ENCODE measurements at regions not wholly inside any gene's neighbourhood (a gene's known extent, or its start where the extent isn't known, plus 50 kb on each side); places are given as distances from the start of the nearest gene placed in this dataset.
"Not testable (repeated sequence)": the region's sequence is repeated elsewhere in the genome, so short reads cannot be mapped to it uniquely, and the experiment has no call there.

DNA sequence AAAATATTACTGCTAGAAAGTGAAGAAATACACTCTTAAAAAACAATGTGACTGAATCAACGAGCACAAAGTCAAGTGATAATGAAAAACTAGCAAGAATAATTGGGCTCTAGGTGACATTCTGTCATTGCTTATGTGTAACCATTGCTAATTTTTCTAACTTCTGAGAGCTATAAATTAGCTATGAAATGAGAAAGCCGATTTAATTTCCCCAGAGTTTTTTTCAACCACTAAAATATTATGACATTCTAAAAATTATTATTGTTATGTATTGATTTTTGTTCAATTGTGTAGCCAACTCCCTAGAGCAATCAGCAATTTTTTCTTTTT is 458.6 kb upstream of the ATXN8OS start:
- DNase-seq (ENCODE audit: low spot score) = no peak

DNA sequence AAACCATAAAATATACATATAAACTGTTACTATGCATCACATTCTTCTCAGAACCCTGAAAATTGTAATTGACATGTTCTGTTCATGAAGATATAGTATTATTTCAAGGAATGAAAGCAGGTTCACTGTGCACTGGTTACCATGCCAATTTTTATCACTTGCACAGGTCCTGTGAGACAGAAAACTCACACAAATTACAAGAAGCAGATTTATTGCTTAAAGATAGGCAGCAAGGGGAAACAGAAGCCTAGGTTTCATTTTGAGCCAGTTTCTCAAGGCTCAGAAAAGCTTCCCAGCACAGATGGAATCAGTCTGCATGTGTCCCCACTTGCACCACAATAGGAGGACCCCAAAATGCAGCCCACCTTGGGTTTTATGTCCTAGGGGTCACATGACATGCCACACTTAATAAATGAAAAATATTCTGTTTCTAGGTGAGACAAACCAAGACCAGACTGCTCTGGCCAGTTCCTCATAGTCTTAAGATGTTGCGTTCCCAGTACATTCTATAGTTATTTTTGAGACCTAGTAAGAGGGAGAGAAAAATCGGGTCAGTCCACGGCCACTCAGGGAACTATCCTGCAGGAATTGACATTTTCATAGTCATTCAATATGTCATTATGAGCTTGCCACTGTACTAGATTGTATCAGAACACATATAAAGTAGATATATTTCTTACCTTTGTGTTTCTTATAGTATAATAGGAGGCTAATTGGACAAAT is 459.1 kb upstream of the ATXN8OS start:
- no peak for DNase-seq (ENCODE audit: low spot score)

DNA sequence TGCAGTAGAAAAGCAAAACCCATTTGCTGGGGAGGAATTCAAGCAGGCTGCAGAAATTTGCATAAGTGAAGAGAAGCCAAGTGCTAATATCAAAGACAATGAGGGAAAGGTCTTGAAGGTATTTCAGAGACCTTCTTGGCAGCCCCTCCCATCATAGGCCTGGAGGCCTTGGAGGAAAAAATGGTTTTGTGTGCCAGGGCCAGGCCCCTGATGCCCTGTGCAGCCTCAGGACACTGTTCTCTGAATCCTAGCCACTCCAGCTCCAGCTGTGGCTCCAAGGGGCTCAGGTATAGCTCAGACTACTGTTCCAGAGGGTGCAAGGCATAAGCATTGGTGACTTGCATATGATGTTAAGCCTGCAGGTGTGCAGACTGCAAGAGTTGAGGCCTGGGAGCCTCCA is 463.2 kb upstream of the ATXN8OS start:
- no peak for DNase-seq (ENCODE audit: low spot score)

DNA sequence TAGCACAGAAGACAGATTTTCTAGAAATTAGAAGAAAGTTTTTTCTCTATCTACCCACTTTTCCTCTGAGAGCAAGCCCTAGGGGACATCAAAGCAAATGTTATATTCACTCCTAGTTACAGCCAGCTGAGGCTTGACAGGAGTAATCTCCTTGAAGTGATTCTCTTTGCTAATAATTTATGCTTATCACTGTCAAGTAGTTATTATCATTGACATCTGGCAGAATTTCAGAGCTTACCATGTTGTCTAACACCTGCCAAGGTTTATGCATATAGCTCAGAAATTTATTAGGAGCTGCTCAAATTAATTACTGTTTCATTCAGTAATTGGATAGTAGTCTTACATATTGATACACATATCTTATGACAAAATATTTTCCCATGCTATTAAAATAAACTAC is 465.9 kb upstream of the ATXN8OS start:
- DNase-seq (ENCODE audit: low spot score) = no peak

DNA sequence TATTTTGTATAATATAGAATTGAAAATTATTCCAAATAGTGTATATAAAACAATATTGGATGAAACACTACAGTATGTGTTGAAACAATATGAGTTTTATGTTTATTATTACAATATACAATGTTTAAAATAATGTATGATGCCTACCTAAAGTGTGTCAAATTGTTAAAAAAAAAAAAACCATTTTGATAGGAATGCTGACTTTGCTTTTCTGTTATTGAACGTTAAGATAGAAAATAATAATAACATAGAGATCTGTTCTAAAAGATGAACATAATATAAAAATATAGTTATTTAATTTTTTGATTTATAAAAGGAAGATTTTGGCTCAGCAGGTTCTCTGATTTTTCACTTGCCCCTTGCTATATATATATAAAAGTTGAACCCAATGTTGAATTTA is 474.6 kb upstream of the ATXN8OS start:
- no peak for DNase-seq (ENCODE audit: low spot score)

DNA sequence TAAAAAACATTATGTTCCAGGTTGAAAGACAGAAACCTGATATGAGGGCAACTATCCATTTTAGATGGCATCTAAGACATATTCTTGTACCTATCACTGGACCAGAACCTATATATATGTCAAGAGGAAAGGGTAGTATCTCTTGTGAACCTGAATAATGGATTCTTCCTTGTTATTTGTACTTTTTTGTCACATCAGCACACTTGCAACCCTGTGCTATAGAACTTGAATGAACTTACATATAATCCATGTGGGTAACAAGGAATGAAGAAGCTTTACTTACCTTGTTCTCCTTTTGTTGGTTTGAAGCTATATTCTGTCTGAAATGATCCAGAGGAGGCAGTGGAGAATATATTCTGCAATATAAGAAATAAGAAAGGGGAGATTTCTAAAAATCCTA is 483.7 kb upstream of the ATXN8OS start:
- DNase-seq (ENCODE audit: low spot score) = no peak

DNA sequence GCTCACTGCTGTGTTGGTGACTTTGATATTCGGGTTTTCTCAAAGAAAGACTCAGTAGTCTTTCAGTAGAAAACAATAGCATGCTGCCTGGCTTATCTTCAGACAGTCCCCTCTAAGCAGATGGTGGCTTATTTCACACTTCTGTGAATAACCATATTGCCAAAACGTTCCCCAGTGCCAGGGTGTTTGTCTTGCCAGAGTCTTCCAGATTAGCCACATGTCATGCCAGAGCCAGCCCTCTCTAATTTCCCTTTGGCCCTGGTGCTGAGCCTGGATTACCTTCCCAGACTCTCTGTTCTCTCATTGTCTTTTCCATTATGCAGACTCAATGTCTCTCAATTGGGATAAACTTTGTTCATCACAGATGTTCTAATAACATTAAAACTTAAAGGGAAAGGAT is 488.0 kb upstream of the ATXN8OS start:
- no peak for DNase-seq (ENCODE audit: low spot score)

DNA sequence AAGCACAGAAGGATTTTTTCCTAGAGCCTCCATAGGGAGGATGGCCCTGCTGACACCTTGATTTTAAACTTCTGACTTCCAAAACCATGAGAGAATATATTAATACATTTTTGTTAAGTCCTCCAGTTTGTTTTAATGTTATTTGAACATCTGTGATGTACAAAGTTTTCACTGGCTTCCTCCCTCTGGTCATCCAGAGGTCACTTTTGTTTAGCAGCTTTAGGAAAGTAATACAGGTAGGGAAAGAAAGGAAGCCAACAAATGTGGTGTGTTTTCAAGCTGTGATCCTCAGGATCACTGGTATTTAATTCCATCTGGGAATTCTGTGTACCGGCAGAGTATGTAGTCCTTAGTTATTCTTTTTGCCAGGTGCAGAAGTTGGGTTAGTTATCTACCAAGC is 488.8 kb upstream of the ATXN8OS start:
- DNase-seq (ENCODE audit: low spot score) = no peak

DNA sequence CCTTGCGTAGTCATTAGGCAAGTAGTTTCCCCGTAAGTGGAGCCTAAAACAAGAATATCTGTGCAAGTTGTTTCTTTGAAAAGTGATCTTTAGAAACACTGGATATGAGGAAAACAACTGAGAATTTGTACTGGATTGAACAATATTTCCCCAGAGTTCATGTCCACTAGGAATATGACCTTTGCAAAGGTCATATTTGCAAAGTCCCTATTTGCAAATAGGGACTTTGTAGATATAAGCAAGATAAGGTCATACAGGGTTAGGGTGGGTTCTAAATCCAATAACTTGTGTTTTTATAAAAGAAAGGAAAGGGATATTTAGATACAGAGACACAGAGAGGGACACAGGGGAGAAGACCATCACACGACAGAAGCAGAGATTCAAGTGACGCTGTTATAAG is 489.2 kb upstream of the ATXN8OS start:
- no peak for DNase-seq (ENCODE audit: low spot score)

DNA sequence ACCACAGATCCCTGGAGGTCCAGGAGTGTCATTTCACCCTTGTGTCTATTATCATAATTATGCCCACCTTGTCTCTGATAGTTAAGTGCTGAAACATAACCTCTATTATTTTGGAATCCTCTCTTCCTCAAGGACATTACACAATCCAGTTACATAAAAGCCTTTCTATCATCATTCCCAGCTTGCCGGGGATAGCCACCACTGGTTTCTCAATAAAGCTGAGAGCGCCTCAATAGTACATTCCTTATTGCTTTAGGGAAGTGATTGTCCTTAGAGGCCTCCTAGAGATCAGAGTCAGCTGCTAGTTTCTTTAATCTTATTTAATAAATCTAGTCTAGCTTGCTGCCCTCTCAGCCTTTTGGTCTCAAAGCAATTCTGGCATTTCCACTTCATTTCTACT is 490.0 kb upstream of the ATXN8OS start:
- DNase-seq (ENCODE audit: low spot score) = no peak

DNA sequence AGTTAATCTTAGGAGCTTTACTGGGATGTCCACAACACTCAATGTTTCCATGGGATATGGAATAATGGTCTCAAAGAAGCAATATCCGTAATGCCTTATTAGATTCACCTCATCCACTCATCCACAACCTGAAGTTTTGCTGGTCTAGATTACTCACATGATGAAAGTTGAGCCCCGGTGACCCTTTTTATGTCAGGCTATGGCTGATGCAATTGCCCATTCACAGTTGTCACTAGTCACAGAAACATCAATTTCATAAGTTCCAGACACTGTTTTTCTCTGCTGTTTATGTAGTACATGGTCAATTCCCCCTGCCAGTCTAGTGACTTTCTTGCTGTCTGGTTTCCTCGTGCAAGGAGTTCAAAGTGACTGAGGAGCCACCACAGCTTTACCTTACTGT is 491.2 kb upstream of the ATXN8OS start:
- DNase-seq (ENCODE audit: low spot score) = no peak

DNA sequence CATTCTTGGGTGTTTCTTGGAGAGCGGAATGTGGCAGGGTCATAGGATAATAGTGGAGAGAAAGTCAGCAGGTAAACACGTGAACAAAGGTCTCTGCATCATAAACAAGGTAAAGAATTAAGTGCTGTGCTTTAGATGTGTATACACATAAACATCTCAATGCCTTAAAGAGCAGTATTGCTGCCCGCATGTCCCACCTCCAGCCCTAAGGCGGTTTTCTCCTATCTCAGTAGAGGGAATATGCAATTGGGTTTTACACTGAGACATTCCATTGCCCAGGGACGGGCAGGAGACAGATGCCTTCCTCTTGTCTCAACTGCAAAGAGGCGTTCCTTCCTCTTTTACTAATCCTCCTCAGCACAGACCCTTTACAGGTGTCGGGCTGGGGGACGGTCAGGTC is 492.6 kb upstream of the ATXN8OS start:
- not testable (repeated sequence) for DNase-seq (ENCODE audit: low spot score)

DNA sequence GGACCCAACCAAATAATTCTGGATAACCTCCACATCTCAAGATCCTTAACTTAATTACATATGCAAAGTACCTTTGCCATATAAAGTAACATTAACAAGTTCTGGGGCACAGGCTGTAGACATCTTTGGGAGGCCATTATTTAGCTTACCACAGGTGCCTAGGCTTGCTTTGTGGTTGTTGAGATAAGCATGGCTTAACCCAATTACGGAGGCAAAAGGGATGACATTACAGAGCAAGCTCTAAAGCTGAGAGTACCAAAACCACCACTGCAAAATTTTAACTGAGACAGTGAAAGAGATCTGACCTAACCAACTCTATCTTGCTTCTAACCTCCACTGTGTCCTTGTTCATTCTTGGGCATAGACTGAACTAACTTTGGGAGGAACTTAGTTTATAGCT is 502.9 kb upstream of the ATXN8OS start:
- DNase-seq (ENCODE audit: low spot score) = no peak

DNA sequence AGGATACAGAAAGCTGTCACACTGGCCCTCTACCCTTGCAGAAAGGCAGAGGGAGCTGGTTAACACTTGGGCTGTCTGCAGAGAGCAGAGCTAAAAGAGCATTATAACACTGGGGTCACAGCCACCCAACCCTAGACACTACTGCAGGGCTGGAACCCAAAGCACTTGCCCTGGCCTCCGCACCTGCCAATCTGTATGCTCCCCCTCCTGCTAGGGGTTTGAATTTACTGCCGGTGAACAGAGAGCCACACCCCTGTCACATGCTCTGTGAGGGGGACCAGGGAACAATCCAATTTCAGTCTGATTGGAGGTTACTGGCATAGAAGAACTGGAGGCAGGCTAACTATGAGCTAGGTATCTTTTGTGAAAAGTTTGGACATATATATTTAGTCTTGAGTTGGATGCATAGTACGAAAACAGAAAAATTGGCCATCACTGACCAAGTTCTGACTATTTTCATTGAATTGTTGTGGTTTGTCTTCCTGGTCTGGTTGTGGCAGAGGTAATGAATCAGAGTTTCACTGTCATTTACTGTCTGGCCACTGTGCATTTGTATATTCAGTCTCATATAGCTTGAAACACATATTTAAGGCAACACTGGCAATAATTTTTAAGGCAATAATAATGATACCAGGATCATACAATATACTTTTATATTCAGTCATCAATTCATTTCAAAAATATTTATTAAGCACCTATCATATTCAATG is 504.3 kb upstream of the ATXN8OS start:
- no peak for DNase-seq (ENCODE audit: low spot score)

DNA sequence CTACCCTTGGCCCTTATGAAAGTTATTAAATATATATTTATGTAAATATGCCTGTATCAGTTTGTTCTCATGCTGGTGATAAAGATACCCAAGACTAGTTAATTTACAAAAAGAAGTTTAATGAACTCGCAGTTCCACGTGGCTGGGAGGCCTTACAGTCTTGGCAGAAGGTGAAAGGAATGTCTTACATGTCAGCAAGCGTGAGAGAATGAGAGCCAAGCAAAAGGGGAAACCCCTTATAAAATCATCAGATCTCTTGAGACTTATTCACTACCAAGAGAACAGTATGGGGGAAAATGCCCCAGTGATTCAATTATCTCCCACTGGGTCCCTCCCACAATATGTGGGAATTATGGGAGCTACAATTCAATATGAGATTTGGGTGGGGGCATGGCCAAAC is 506.0 kb upstream of the ATXN8OS start:
- no peak for DNase-seq (ENCODE audit: low spot score)

DNA sequence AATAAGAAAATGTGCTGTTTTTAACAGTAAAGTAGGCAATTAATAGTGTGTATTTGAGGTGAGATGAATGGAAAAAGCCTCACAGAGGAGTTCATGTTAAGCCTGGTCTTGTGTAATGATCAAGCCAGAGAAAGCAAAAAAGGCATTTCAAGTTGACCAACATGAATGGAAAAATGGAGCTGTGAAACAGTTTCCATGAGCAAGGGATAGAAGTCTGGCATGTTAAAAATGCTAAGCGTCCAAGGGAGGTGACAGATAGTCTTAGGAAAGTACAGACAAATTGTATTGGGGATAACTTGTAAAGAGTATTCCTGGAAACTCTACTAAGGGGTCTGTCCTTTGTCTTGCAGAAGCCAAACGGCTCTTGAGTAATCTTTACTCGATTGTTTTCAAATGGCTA is 506.8 kb upstream of the ATXN8OS start:
- no peak for DNase-seq (ENCODE audit: low spot score)

DNA sequence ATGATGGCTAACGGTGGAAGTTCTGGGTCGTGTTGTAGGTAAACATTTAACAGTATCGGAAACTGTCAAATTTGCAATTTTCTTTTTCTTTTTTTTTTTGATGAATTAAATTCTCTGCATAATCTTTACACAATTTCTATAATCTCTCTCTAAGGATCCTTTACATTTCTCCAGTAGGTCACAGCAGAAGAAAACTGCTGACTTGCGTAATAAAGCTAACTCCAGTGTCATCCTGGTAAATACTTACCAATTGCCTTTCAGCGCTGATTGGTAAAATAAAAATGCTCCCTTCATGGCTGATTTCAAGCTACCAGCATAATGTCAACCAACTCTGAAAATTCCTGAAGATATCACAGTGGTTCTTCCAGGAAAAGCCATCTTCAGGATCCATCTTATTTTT is 510.5 kb upstream of the ATXN8OS start:
- DNase-seq (ENCODE audit: low spot score) = no peak

DNA sequence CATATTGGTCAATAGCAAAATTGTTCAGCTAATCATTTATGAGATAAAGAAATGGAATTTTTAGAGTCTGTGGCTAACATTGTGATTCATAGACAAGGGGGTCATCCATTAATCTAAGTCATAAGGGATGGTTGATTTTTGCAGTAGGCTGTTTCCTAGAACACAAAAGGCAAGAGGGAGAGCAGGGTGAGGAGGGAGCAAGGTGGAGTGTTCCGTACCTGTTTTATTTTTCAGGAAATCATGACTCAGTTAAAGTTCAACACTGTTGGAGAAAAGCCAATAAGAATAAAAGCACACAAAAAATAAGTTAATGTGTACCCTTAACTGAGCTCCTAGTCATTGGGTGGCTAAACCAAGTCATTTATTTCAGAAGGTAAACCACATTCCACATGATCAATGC is 512.4 kb upstream of the ATXN8OS start:
- no peak for DNase-seq (ENCODE audit: low spot score)

DNA sequence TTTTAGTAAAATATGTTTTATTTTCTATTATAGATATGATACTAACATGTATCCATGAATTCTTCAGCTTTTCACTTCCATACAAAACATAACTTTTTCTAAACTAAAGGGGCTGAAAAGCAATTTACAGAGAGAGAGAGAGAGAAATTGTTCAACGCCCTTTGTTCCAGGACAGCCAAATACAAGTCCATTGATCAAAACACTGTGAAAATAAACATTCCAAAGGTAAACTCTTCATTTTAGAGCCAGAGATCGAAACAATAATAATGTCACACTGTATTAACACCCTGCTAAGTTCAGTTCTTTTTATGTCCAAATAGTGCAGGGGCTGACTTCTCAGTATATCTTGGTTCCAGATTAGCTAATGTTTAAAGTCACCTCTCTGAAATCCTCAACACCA is 516.2 kb upstream of the ATXN8OS start:
- no peak for DNase-seq (ENCODE audit: low spot score)

DNA sequence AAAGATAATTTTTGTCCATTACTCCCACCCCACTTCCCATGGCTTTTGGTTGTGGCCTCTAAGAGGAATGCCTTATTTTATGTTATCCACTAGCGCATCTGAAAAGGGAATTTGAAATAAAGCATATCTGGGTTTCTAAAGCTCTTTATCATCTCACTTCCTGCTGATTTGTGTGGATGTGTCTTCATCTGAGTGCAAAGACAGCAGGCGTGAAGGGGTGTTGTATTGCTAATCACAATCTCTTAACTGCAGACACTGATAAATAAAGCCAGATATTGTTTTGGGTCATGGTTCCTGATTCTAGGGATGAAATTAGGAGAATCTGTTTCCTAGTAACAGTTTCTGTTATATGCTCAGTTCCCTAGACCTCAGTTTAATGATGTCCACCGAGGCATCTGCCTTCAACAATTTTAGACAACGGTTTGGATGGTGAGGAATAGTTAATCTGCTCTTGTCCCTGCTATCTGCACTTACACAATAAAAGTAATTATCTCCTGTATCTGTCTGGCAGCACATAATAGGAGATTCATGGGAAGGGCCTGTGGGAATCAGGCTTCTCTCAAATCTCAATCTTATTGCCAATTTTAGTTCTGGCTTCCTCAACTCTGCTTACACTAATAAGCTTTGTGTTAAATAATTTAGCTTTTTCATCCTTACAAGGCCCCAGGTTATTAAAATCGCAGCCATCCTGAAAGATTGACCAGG is 517.9 kb upstream of the ATXN8OS start:
- DNase-seq (ENCODE audit: low spot score) = no peak

DNA sequence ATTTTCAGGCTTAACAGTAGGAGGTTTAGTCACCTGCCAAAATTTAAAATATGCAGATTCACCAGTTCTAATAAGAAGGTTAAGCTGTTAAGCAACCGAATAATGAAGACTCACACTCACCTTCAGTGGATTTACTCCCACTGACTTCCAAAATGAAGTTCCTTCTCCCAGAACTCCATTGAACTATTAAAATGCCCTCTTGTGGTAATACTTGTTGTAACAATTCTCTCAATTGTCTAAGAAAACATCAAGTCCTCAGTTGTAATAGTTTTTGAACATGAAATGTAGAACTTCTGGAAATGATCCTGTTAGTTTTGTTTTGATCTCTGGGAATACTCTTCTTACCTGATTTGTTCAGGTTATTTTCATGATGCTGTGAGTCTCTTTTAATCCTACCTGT is 522.0 kb upstream of the ATXN8OS start:
- peak; percentile 6 for DNase-seq (ENCODE audit: low spot score)

DNA sequence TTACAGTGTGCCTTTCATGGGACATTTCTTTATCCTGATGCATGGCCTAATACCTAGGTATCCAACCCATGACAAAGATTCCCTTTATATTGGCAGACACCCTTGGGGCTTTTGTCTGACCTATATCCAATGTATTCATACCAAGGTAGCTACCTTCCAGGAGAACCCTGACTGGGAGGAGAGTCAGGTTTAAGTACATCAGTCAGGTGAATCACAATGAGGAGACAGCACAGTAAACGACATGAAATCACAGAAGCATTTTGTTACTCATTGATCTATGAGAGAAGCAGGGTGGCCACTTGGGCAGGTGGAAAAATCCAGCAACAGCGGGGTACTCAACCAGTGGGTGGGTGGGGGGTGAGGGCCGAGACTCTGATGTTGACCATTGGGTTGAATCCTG is 527.4 kb upstream of the ATXN8OS start:
- no peak for DNase-seq (ENCODE audit: low spot score)

DNA sequence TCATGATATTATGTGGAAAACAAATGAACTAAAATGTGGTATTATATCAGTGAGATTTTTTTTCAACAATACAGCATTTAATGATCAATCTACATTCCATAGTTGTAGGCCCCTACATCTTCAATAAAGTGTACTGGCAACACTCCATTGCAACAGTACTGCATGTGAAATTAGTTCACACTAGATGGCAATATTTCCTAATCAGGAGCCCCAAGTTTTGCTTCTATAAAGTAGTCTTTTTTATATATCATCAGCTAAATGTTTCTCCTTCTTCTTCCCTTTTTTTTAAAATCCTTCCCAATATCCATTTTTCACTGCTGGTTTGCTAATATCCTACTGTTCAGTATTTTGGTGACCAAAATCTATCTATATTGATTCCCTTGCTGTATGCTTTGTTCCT is 528.3 kb upstream of the ATXN8OS start:
- peak; percentile 6 for DNase-seq (ENCODE audit: low spot score)
